ENCODE measurements at regions not wholly inside any gene's neighbourhood (a gene's known extent, or its start where the extent isn't known, plus 50 kb on each side); places are given as distances from the start of the nearest gene placed in this dataset.

DNA sequence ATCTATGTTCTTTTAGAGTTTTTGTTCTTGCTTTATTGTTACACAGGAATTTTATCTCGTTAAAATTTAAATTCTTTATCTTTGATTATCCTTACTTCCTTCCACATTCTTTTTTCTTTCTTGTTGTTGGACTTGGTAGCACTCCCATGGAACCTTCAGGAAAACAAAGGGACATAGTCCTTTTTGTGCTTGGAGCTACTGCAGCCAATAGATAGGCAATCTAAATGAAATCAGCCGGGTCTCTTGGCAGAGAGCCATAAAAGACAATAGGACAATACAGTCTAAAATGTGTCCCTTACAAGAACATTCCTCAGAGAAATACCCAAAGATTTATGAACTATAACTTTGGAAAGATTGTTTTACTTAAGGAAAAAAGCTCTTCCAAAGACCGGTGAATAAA lies 548.1 kb upstream of the C9orf72 start:
- Histone ChIP-seq H2BK15ac (ENCODE audit: low read depth, low read length) (no peak overlapping the region), H3K79me1 (ENCODE audit: insufficient read depth, low read depth, low read length, poor library complexity, severe bottlenecking) (no peaks in the 10 kb centered on the region), H3K18ac (ENCODE audit: insufficient read length, low read depth, low read length) (no peak overlapping the region), H3K56ac (ENCODE audit: insufficient read length, low read depth, low read length) (no peak overlapping the region), H3K27ac (ENCODE audit: insufficient read length, low read depth, low read length) (no peak overlapping the region), H4K8ac (replicated peaks; ENCODE audit: insufficient read length, low read depth, low read length) (no peak overlapping the region), H3K79me2 (ENCODE audit: insufficient read depth, low read length) (no peaks in the 10 kb centered on the region), H3K4ac (ENCODE audit: low read depth, low read length) (no peak overlapping the region), H3K23me2 (ENCODE audit: insufficient read length, low read depth, low read length, poor library complexity, severe bottlenecking) (no peaks in the 10 kb centered on the region), H4K20me1 (ENCODE audit: control insufficient read depth, insufficient read depth, insufficient read length) (no peaks in the 10 kb centered on the region), H4K5ac (ENCODE audit: insufficient read length, low read depth, low read length) (no peak overlapping the region), H3K9me3 (ENCODE audit: control insufficient read depth, low read depth, low read length) (no peaks in the 10 kb centered on the region), H3K4me2 (ENCODE audit: insufficient read depth, insufficient read length, low read length) (no peak overlapping the region), H2BK5ac (ENCODE audit: insufficient read length, low read length) (no peak overlapping the region), H4K91ac (ENCODE audit: insufficient read length, low read depth, low read length) (no peak overlapping the region), H3K9ac (ENCODE audit: extremely low read depth, insufficient read length, low read length) (no peak overlapping the region), H3K27me3 (ENCODE audit: insufficient read depth, low read length) (no peaks in the 10 kb centered on the region), H2BK20ac (ENCODE audit: low read depth, low read length, poor library complexity, severe bottlenecking) (no peak overlapping the region), H3T11ph (ENCODE audit: low read length) (no peak overlapping the region), H2AFZ (ENCODE audit: low read length) (no peak overlapping the region), H3K4me1 (ENCODE audit: insufficient read depth, low read length) (no peaks in the 10 kb centered on the region), H2AK5ac (ENCODE audit: insufficient read length, low read length) (no peak overlapping the region), H3K14ac (ENCODE audit: insufficient read depth, low read length) (no peak overlapping the region), H2BK12ac (ENCODE audit: insufficient read length, low read depth, low read length) (no peak overlapping the region), H3K23ac (ENCODE audit: insufficient read length, low read depth, low read length) (no peak overlapping the region), H2BK120ac (ENCODE audit: low read depth, low read length, poor library complexity, severe bottlenecking) (no peak overlapping the region)
- no peak for DNase-seq
- peaks cover 11 to 17% of the 10 kb centered on the region in 2 experiments for H3K4me1 Mint-ChIP-seq
- H3K9me3 Mint-ChIP-seq, result no peaks in the 10 kb centered on the region
- no peaks in the 10 kb centered on the region; the same call in 1 of the 2 replicates for H3K27me3 Mint-ChIP-seq (ENCODE audit: low read depth)
- TF ChIP-seq, protein P1, sequence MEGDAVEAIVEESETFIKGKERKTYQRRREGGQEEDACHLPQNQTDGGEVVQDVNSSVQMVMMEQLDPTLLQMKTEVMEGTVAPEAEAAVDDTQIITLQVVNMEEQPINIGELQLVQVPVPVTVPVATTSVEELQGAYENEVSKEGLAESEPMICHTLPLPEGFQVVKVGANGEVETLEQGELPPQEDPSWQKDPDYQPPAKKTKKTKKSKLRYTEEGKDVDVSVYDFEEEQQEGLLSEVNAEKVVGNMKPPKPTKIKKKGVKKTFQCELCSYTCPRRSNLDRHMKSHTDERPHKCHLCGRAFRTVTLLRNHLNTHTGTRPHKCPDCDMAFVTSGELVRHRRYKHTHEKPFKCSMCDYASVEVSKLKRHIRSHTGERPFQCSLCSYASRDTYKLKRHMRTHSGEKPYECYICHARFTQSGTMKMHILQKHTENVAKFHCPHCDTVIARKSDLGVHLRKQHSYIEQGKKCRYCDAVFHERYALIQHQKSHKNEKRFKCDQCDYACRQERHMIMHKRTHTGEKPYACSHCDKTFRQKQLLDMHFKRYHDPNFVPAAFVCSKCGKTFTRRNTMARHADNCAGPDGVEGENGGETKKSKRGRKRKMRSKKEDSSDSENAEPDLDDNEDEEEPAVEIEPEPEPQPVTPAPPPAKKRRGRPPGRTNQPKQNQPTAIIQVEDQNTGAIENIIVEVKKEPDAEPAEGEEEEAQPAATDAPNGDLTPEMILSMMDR (conservative IDR thresholded peaks at IDR 0.05), result no peak
- no peak overlapping the region for H3K27ac Mint-ChIP-seq
- H3K4me3 Mint-ChIP-seq, result no peak overlapping the region
- no CpG with 5 or more reads among the region's 3 CpGs for WGBS (ENCODE audit: extremely low coverage, insufficient read length, low lambda C conversion rate)
- no peaks in the 10 kb centered on the region for H3K36me3 Mint-ChIP-seq (ENCODE audit: insufficient read depth in 1 of 3, low read depth in 3 of 3)

Data from H9 (cell line).